ENCODE measurements at regions not wholly inside any gene's neighbourhood (a gene's known extent, or its start where the extent isn't known, plus 50 kb on each side); places are given as distances from the start of the nearest gene placed in this dataset.
"Not testable (repeated sequence)": the region's sequence is repeated elsewhere in the genome, so short reads cannot be mapped to it uniquely, and the experiment has no call there.

GRCh38 chr10:100645613-100646392, 99.6 kb upstream of the PAX2 start:
- Histone ChIP-seq H3K27me3 (no peaks in the 10 kb centered on the region), H3K36me3 (ENCODE audit: low read depth, missing control alignments) (no peaks in the 10 kb centered on the region), H3K4me1 (no peaks in the 10 kb centered on the region), H3K9me3 (no peaks in the 10 kb centered on the region), H3K4me3 (no peak overlapping the region), H3K27ac (no peak overlapping the region)
- 43 to 47% methylated on average over 12 of the region's 12 CpGs for WGBS, 2 donors
- DNase-seq, result no peak
- no peak for TF ChIP-seq POLR2A (IDR thresholded peaks at IDR 0.05)
- TF ChIP-seq CTCF (IDR thresholded peaks at IDR 0.05), result no peak
- intact Hi-C loops (cut with DNase I; ENCODE audit: low total_unique reads), result no loop called here

GRCh38 chr10:100647928-100648327, 97.5 kb upstream of the PAX2 start:
- TF ChIP-seq POLR2A (IDR thresholded peaks at IDR 0.05) (no peak), CTCF (IDR thresholded peaks at IDR 0.05) (no peak)
- Histone ChIP-seq H3K4me3 (no peak overlapping the region), H3K36me3 (ENCODE audit: low read depth, missing control alignments) (no peaks in the 10 kb centered on the region), H3K27ac (no peak overlapping the region), H3K4me1 (no peaks in the 10 kb centered on the region), H3K9me3 (no peaks in the 10 kb centered on the region), H3K27me3 (no peaks in the 10 kb centered on the region)
- intact Hi-C loops (cut with DNase I; ENCODE audit: low total_unique reads), result no loop called here
- WGBS, 2 donors, result 74 to 80% methylated on average over 2 of the region's 2 CpGs
- no peak for DNase-seq

- Histone ChIP-seq H3K4me3 (no peak overlapping the region), H3K4me1 (peaks cover 3% of the 10 kb centered on the region), H3K27ac (no peak overlapping the region), H3K36me3 (ENCODE audit: low read depth, missing control alignments) (no peaks in the 10 kb centered on the region), H3K27me3 (no peaks in the 10 kb centered on the region), H3K9me3 (no peaks in the 10 kb centered on the region)
- DNase-seq, result no peak
- intact Hi-C loops (cut with DNase I; ENCODE audit: low total_unique reads), result no loop called here
- WGBS, 2 donors, result 77 to 80% methylated on average over 7 of the region's 7 CpGs
- TF ChIP-seq POLR2A (IDR thresholded peaks at IDR 0.05) (no peak), CTCF (IDR thresholded peaks at IDR 0.05) (no peak)
Observed at GRCh38 chr10:100650693-100651092, 94.7 kb upstream of the PAX2 start.

- not testable (repeated sequence) for H3K4me1 ChIP-seq, H3K9me3 ChIP-seq
- 88 to 91% methylated on average over 3 of the region's 3 CpGs for WGBS, 2 donors
Observed at GRCh38 chr10:100651099-100651498, 94.3 kb upstream of the PAX2 start.

GRCh38 chr10:100651916-100652315, 93.5 kb upstream of the PAX2 start:
- intact Hi-C loops (cut with DNase I; ENCODE audit: low total_unique reads), result no loop called here
- DNase-seq, result no peak
- H3K9me3 ChIP-seq, result no peaks in the 10 kb centered on the region
- TF ChIP-seq CTCF (IDR thresholded peaks at IDR 0.05) (no peak), POLR2A (IDR thresholded peaks at IDR 0.05) (no peak)
- peaks cover 3% of the 10 kb centered on the region for H3K4me1 ChIP-seq
- H3K4me3 ChIP-seq, result no peak overlapping the region
- WGBS, 2 donors, result 80 to 100% methylated on average over 4 of the region's 6 CpGs
- H3K27me3 ChIP-seq, result no peaks in the 10 kb centered on the region
- H3K27ac ChIP-seq, result no peak overlapping the region
- H3K36me3 ChIP-seq (ENCODE audit: low read depth, missing control alignments), result no peaks in the 10 kb centered on the region

More at GRCh38 chr10:100651099-100651498, 94.3 kb upstream of the PAX2 start:
- DNase-seq; H3K27me3 ChIP-seq; H3K27ac ChIP-seq; intact Hi-C loops (cut with DNase I; ENCODE audit: low total_unique reads); H3K4me3 ChIP-seq; H3K36me3 ChIP-seq (ENCODE audit: low read depth, missing control alignments): not testable (repeated sequence)

Data from testis (tissue), 2 donors.